GM18511 (cell line): ENCODE measurements at regions not wholly inside any gene's neighbourhood (a gene's known extent, or its start where the extent isn't known, plus 50 kb on each side); places are given as distances from the start of the nearest gene placed in this dataset.
"Not testable (repeated sequence)": the region's sequence is repeated elsewhere in the genome, so short reads cannot be mapped to it uniquely, and the experiment has no call there.

ENCODE experiments used
- ATAC-seq: cut with Tn5 transposase; IDR thresholded peaks from one replicate; pipeline ENCODE4 v1.9.1; 2021; ENCODE audit warnings: mild to moderate bottlenecking, moderate library complexity; ENCODE audit not compliant: unreplicated experiment

DNA sequence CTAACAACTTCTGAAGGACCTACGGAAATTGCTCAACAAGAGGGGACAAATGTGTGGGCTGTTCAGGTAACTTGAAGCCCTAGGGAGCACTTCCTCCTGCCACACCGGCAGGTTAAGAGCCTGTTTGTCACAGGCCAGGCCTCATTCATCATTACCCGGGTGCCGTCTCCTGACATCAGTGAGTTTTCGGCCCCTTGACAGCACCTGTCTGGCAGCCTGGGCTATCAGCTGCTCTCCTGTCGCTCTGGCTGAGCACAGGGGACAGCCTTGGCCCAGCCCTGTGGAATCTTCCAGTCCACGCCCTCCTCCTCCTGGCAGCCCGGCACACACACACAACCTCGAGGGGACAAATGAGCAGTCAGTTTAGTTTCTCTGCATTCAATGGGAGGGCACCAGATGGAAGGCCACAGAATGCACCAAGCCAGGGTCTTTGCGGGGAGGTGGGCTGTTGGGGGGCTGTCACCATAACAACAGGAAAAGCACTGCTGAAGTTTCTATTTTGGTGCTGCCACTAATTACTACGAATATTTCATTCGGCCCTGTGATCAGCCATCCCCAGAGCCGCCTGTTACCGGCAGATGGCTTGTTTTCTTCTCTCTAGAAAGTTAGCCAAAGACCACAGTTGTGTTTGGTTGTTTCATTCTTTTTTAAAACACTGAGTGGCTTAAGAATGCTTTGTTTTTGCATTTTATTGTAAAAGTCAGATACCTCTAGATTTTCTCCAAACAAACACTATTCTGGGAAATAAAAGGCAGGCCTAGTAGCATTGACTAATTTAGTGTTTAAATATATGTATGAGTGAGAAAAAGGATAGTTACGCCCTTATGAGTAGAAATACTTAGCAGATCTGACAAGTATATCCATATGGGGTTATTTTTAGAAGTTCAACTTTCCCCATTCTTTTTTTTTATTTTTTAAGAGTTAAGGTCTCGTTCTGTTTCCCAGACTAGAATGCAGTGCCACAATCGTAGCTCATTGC is 189.9 kb upstream of the NDUFV2 start:
- no peak for ATAC-seq

DNA sequence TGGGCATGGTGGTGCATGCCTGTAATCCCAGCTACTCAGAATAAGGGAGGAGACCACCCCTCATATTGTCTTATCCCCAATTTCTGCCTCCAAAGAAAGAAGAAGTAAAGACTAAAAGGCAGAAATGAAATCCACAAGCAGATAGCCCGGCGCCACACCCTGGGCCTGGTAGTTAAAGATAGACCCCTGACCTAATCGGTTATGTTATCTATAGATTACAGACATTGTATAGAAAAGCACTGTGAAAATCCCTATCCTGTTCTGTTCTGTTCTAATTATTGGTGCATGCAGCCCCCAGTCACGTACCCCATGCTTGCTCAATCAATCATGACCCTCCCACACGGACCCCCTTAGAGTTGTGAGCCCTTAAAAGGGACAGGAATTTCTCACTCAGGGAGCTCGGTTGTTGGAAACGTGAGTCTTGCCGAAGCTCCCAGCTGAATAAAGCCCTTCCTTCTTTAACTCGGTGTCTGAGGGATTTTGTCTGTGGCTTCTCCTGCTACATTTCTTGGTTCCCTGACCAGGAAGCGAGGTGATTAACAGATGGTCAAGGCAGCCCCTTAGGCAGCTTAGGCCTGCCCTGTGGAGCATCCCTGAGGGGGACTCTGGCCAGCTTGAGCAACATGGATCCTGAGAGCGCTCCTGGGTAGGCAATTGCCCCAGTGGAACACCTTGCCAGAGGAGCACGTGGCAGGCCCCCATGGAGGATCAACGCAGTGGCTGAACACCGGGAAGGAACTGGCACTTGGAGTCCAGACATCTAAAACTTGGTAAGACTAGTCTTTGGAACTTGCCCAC is 188.7 kb upstream of the NDUFV2 start:
- ATAC-seq = not testable (repeated sequence)

DNA sequence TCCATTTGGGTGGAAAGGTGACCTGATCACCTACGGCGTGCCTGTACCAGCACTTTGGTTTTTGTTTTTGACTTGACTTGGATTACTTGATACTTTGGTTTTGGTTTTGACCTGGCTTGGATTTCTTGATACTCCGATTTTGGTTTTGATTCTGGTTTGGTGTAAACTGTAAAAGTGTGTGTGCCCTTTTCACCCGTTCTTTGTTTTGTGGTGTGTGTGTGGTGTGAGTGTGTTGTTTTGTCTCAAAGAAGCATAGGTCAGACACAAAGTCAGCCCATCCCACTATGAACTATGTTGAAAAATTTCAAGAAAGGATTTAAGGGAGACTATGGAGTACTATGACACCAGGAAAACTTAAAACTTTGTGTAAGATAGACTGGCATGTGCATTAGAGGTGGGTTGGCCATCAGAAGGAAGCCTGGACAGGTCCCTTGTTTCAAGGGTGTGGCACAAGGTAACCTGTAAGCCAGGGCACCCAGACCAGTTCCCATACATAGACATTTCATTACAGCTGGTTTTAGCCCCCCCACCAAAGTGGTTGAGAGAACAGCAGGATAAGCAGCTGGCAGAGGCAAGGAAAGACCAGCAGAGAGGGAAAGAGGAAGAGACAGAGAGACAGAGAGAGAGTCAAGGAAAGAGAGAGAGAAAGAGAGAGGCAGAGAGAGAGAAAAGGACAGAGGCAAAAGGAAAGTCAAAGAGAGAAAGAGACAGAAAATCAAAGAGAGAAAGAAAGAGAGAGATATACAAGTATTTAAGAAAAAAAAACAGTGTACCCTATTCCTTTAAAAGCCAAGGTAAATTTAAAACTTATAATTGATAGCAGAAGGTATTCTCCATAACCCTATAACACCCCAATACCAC is 187.9 kb upstream of the NDUFV2 start:
- not testable (repeated sequence) for ATAC-seq

DNA sequence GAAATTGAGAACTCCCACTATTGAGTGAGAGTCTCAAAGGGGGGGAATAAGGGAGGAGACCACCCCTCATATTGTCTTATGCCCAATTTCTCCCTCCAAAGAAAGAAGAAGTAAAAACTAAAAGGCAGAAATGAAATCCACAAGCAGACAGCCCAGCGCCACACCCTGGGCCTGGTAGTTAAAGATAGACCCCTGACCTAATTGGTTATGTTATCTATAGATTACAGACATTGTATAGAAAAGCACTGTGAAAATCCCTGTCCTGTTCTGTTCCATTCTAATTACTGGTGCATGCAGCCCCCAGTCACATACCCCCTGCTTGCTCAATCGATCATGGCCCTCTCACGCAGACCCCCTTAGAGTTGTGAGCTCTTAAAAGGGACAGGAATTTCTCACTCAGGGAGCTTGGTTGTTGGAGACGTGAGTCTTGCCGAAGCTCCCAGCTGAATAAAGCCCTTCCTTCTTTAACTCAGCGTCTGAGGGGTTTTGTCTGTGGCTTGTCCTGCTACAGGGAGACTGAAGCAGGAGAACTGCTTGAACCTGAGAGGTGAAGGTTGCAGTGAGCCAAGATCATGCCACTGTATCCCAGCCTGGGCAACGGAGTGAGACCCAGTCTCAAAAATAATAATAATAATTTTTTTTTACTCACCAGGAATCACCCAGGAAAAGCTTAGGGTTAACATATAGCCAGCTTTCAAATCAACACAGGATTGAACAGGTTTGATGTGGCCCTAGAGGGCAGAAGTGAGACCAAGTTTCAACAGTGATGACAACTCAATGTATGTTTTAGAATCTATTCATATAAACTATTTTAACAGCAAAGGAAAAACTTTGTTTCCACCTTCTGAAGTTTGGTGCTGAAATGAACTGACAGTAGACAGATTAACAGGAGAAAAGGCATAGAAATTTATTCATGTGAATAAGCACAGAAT is 181.4 kb upstream of the NDUFV2 start:
- not testable (repeated sequence) for ATAC-seq

DNA sequence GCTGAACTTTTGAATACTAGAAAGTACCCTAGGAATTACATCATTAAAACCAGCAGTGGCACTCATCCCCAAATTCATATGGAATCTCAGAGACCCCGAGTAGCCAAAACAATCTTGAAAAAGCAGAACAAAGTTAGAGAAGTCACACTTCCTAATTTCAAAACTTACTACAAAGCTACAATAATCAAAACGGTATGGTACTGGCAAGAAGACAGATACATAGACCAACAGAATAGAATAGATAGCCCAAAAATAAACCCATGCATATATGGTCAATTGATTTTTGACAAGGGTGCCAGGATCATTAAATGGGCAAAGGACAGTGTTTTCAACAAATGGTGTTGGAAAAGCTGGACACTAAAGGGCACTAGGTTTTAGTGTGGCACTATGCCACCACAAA is 176.0 kb upstream of the NDUFV2 start:
- no peak for ATAC-seq

DNA sequence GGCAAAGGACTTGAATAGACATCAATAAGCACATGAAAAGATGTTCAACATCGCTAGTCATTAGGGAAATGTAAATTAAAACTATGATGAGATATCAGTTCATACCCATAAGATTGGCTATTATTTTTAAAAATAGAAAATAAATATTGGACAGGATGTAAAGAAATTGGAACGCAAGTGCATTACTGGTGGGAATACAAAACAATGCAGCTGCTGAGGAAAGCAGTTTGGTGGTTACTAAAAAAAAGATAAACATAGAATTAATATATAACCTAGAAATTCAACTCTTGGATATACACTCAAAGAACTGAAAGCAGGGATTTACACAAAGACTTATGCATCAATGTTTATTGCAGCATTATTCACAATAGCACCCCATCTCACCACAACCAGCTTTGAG is 174.5 kb upstream of the NDUFV2 start:
- ATAC-seq = no peak

DNA sequence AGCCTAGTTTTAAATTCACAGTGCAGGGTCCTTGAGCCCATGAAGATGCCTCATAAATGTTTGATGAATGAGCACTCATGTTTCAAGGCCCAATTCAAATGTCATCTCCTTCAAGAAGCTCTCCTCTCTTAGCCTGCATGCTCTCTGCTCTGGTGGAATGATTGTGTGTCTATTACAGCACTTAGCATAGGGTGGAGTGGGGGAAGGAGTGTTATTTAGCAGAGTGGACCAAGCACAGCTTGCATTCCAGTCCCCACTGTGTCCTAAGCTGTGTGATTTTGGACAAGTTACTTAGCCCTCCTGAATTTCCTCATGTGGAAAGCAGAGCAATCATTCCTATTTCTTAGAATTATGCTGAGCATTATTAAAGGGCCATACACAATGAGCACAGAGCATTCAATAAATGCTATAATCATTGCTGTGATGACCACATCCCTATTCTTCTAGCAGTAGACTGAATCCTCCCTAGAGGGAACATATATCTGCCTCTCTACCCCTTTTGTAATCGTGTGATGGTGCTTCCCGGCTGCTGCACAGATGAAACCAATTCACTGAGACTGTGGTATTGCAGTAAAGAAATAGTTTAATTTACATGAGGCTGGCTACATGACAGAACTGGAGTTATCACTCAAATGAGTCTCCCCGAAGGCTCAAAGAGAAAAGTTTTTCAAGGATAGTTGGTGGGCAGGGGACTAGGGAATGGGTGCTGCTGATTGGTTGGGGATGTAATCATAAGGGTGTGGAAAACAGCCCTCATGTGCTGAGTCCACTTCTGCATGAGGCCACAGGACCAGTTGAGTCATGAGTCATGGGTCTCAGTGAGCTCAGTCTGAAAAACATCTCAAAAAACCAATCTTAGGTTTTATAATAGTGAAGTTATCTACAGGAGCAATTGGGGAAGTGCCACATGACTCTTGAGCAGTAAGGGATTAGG is 173.4 kb upstream of the NDUFV2 start:
- ATAC-seq = no peak

DNA sequence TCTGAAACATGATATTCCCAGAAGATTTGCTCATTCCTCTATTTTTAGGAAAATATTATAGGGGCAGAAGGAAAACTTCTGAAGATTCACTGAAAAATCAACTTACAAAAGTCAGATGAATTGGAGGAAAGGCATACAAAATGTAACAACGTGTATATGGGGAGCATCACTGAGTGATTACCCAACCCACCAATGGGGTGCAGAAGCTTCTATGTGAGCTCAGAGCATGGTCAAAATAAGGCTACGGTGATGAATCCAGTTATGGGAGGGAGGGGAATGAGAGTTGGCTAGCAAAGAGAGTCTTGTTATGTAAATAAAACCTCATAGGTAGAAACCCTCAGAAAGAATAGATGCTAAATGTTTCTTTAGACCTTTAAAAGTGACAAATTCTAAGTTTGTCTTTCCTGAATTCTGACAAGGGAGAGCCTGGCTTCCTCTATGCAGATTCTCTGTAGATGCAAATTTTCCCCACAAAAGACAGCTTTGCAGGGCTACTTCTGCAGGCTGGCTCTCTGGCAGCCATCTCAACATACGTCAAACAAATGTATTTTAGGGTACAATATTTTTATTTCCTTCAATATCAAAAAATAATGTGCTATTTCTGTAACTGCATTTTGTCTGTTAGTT is 171.4 kb upstream of the NDUFV2 start:
- no peak for ATAC-seq

DNA sequence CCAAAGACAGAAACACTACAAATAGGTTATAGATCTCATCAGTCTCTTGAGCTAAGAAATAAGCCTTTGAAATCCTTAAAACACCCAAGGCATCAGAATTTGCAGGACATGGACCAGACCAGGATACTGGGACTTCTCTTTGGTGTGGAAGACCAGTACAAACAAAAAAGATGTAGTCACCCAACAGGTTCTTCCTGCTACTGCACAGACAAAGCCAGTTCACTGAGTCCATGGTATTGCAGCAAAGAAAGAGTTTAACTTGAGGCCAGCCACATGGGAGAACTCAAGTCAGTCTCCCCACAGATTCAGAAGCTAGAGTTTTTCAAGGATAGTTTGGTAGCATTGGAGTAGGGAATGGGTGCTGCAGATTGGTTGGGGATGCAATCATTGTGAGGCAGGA is 169.6 kb upstream of the NDUFV2 start:
- ATAC-seq = no peak

DNA sequence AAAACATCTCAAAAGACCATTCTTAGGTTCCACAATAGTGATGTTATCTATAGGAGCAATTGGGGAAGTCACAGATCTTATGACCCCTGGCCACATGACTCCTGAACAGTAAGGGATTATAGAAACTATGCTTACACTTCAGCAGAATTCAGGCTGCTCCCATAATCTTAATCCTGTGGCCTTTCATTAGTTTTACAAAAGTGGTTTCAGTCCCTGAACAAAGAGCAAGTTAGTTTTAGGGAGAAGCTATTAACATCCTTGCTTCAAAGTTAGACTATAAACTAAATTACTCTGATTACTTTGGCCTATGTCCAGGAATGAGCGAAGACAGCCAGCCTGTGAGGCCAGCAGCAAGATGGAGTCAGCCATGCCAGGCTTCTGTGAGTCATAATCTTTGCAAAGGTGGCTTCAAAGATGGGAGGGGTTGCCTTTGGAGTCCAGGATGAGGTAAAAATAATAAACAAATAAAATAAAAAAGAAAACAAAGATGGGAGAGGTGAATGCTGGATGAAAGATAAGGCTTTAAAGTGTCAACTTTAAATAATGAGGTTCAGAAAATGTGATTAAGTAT is 168.7 kb upstream of the NDUFV2 start:
- ATAC-seq = no peak

DNA sequence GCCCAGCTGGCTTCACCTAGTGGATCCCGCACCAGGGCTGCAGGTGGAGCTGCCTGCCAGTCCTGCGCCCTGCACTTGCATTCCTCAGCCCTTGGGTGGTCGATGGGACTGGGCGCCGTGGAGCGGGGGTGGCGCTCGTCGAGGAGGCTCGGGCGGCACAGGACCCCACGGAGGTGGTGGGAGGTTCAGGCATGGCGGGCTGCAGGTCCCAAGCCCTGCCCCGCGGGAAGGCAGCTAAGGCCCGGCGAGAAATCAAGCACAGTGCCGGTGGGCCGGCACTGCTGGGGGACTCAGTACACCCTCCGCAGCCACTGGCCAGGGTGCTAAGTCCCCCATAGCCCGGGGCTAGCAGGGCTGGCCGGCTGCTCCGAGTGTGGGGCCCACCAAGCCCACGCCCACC is 167.2 kb upstream of the NDUFV2 start:
- not testable (repeated sequence) for ATAC-seq

DNA sequence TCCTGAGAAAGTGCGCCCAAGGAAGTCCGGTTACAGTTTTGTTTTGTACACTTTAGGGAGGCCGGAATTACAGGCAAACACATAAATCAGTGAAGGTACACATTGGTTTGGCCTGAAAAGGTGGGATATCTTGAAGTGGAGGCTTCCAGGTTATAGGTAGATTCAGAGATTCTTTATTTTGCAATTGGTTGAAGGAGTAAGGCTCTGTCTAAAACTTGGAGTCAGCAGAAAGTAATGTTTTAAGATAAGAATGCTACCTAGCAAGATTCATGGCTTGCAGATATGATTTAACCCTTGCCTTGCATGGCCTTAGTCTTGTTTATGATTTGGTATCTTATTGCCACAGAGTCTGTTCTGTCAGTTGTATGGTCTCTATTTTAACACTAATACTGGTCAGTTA is 165.9 kb upstream of the NDUFV2 start:
- ATAC-seq = no peak

DNA sequence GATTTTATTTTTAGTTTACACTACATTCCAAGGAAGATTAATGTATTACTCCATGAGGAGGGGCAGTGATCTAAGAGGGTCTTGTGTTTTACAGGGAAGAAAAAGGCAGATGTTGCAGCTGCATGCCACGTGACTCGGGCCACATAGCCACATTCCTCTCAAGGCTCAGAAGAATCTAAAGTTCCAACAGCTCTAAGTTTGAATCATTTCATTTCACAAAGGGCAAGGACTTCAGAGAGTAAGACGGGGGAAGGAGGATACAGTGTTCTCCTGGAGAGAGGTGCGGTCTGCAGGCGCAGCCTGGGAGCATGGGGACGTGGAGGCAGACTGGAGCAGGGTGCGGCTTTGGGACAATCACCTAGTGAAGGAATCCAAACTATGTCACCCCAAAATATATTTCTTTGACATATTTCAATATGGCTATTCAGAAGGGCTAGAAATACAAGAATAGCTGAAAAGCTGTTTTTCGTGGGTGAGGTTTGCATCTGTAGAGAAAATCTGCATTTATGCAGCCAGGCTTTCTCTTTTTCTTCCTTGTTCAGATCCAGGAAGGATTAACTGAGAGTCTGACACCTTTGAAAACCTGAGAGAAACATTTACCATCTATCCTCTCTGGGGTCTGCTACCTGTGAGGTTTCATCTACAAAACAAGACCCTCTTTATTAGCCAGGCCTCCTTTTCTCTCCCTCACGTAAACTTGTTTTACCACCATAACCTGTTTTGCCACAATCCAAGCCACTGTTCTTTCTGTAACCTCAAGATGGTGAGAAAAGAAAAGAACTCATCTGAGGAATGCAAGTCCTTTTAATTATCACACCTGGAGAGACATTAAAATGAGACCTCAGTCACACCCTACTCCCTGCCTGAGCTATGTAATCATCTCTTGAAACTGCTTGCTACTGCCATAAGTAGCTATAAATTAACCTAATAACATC is 165.1 kb upstream of the NDUFV2 start:
- ATAC-seq = no peak

DNA sequence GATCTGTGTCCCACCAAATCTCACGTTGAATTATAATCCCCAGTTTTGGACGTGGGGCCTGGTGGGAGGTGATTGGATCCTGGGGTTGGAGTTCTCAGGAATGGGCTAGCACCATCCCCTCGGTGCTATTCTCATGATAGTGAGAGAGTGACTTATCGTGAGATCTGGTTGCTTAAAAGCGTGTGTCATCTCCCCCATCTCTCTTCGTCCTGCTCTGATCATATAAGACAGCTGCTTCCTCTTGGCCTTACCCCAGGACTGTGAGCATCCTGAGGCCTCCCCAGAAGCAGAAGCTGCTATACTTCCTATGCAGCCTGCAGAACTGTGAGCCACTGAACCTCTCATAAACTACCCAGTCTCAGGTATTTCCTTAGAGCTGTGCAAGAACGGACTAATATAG is 163.7 kb upstream of the NDUFV2 start:
- no peak for ATAC-seq

DNA sequence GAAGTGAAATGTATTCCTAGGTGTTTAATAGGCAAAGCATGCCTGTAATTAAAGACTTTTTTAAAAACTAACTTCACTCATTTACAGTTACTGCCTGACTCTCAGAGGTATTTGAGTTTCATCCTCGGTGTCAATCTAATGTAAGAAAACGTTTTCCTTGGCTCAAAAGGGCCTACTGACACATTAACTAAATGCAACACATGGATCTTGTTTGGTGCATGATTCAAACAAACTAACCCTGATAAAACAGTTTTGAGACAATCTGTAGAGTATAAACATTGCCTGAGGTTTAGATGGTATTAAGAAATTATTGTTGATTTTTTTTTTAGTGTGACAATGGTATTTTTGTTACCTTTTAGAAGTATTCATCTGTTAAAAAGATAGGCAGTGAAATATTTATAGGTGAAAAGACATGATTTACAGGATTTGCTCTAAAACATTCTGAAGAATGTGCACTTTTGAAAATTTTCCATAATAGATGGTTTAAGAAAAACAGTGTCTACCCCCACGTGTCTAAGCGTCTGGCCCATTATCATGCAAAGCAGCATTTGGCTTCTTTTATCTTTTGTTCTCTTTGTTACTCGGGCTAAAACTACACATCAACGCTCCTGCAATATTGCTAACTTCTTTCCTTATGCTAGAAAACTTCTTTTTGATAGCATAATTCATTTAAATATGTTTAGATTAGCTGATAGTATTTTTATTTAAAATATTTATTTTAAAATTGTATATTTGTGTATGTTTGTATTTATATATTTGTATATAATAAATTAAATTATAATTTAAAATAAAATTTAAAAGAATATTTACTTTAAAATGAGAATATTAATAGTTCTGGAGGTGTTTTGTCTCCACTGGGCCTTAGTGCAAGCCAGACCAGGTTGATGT is 160.2 kb upstream of the NDUFV2 start:
- ATAC-seq = no peak
